ENCODE measurements at regions not wholly inside any gene's neighbourhood (a gene's known extent, or its start where the extent isn't known, plus 50 kb on each side); places are given as distances from the start of the nearest gene placed in this dataset.
"Not testable (repeated sequence)": the region's sequence is repeated elsewhere in the genome, so short reads cannot be mapped to it uniquely, and the experiment has no call there.

GRCh38 chr7:4525884-4526283 is 156.2 kb upstream of the FOXK1 start:
- DNase-seq (ENCODE audit: low read depth), result no peak

- no peak for DNase-seq (ENCODE audit: low read depth)
These were observed 154.0 kb upstream of the FOXK1 start for GRCh38 chr7:4527988-4528636.

- no peak for DNase-seq (ENCODE audit: low read depth)
These were observed 150.9 kb upstream of the FOXK1 start for GRCh38 chr7:4531236-4531635.

GRCh38 chr7:4533339-4533738 is 148.8 kb upstream of the FOXK1 start:
- DNase-seq (ENCODE audit: low read depth), result not testable (repeated sequence)

- no peak for DNase-seq (ENCODE audit: low read depth)
These were observed 132.4 kb upstream of the FOXK1 start for GRCh38 chr7:4549681-4550080.

GRCh38 chr7:4550117-4550516 is 132.0 kb upstream of the FOXK1 start:
- no peak for DNase-seq (ENCODE audit: low read depth)

GRCh38 chr7:4552985-4553384 is 129.1 kb upstream of the FOXK1 start:
- no peak for DNase-seq (ENCODE audit: low read depth)

GRCh38 chr7:4556868-4557793 is 125.0 kb upstream of the FOXK1 start:
- no peak for DNase-seq (ENCODE audit: low read depth)

- DNase-seq (ENCODE audit: low read depth), result no peak
These were observed 120.3 kb upstream of the FOXK1 start for GRCh38 chr7:4561795-4562194.

- DNase-seq (ENCODE audit: low read depth), result no peak
These were observed 115.4 kb upstream of the FOXK1 start for GRCh38 chr7:4566714-4567113.

GRCh38 chr7:4574851-4575250 is 107.2 kb upstream of the FOXK1 start:
- no peak for DNase-seq (ENCODE audit: low read depth)

- DNase-seq (ENCODE audit: low read depth), result no peak
These were observed 106.8 kb upstream of the FOXK1 start for GRCh38 chr7:4575254-4575653.

GRCh38 chr7:4602905-4603842 is 78.9 kb upstream of the FOXK1 start:
- DNase-seq (ENCODE audit: low read depth), result no peak

- DNase-seq (ENCODE audit: low read depth), result no peak
These were observed 78.3 kb upstream of the FOXK1 start for GRCh38 chr7:4603843-4604231.

GRCh38 chr7:4604456-4604940 is 77.6 kb upstream of the FOXK1 start:
- DNase-seq (ENCODE audit: low read depth), result no peak

GRCh38 chr7:4606797-4607196 is 75.3 kb upstream of the FOXK1 start:
- no peak for DNase-seq (ENCODE audit: low read depth)

- no peak for DNase-seq (ENCODE audit: low read depth)
These were observed 74.8 kb upstream of the FOXK1 start for GRCh38 chr7:4607311-4607729.

GRCh38 chr7:4609576-4609975 is 72.5 kb upstream of the FOXK1 start:
- DNase-seq (ENCODE audit: low read depth), result not testable (repeated sequence)

- DNase-seq (ENCODE audit: low read depth), result peak; percentile 37
These were observed 71.2 kb upstream of the FOXK1 start for GRCh38 chr7:4610768-4611467.

GRCh38 chr7:4612237-4612636 is 69.9 kb upstream of the FOXK1 start:
- no peak for DNase-seq (ENCODE audit: low read depth)

Measured in activated gamma-delta T cell treated with anti-CD3 and anti-CD28 coated beads, Interleukin-2, amount 50 U/mL, for 16 hours (primary cell).